GM20000 (cell line): ENCODE measurements at regions not wholly inside any gene's neighbourhood (a gene's known extent, or its start where the extent isn't known, plus 50 kb on each side); places are given as distances from the start of the nearest gene placed in this dataset.

Experiments used
- DNase-seq: peaks from one replicate; pipeline ENCODE4 v3.0.0; 2012; ENCODE audit warnings: low spot score
- TF ChIP-seq, protein P1 (sequence below): IDR thresholded peaks from 2 replicates; pipeline ENCODE4 v1.5.1; 2012; ENCODE audit warnings: mild to moderate bottlenecking, control low read depth; ENCODE audit errors: extremely low read depth, missing control alignments

DNA sequence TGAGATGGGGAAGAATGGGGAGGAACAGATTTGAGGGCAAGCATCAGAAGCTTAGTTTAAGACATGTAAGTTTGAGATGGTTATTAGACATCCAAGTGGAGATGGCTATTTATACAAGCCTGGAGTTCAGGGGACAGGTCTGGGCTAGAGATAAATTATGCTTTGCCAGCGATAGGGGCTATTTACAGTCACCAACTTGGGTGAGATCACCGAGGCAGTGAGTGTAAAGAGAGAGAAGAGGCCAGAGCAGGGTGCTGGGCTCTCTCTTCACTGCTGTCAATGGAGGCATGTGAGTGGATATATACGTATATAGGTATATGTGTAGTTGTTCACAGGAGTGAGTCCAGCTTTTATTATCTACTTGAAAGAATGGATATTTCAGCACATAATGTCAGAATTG, 81.0 kb downstream of the QPCT start:
- TF ChIP-seq, protein P1, sequence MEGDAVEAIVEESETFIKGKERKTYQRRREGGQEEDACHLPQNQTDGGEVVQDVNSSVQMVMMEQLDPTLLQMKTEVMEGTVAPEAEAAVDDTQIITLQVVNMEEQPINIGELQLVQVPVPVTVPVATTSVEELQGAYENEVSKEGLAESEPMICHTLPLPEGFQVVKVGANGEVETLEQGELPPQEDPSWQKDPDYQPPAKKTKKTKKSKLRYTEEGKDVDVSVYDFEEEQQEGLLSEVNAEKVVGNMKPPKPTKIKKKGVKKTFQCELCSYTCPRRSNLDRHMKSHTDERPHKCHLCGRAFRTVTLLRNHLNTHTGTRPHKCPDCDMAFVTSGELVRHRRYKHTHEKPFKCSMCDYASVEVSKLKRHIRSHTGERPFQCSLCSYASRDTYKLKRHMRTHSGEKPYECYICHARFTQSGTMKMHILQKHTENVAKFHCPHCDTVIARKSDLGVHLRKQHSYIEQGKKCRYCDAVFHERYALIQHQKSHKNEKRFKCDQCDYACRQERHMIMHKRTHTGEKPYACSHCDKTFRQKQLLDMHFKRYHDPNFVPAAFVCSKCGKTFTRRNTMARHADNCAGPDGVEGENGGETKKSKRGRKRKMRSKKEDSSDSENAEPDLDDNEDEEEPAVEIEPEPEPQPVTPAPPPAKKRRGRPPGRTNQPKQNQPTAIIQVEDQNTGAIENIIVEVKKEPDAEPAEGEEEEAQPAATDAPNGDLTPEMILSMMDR, result no peak
- no peak for DNase-seq

GRCh38 chr2:37427241-37427640, 82.8 kb downstream of the QPCT start:
- TF ChIP-seq, protein P1, result no peak
- DNase-seq, result no peak

GRCh38 chr2:37436323-37436722, 91.9 kb downstream of the QPCT start:
- DNase-seq, result no peak
- TF ChIP-seq, protein P1, result no peak

- TF ChIP-seq, protein P1, result no peak
These were observed 94.8 kb downstream of the QPCT start for GRCh38 chr2:37439131-37439642.

DNA sequence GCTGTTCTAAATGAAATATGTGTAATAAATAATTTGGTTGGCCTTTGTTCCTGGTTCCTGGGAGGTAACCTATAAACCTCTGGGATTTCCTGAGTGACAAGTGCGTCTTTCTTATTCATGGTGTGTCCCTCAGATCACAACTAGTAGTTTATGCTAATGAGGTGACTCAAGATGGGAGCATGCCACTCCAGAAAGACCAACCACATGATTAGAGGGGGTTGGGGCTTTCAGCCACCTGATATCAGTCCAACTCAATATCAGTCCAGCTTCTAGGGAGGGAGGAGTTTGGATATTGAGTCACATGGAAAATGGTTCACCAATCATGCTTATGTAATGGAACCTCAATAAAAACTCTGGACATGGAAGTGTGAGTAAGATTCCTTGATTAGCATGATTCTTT, 96.6 kb downstream of the QPCT start:
- DNase-seq, result no peak
- TF ChIP-seq, protein P1, result no peak

More at GRCh38 chr2:37439131-37439642, 94.8 kb downstream of the QPCT start:
- no peak for DNase-seq

DNA sequence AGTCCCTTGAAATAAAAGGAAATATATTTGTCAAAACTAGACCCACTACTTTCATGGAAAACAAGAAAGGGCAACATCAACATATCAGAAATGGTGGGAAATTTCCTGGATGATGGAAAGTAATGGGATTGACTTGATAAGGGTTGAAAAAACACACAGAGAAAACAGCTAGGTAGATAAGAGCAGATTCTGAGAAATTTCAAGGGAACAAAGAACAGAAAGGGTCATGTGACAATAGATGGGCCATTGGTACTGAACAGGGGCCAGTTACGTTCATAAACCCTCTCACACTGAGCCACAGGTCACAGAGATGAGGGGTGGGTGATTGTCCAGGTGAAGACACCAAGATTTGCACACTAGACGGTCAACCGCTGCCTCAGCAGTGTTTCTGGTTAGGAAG, 98.7 kb downstream of the QPCT start:
- TF ChIP-seq, protein P1, result peak; percentile 0
- no peak for DNase-seq

GRCh38 chr2:37447446-37447845, 103.0 kb downstream of the QPCT start:
- TF ChIP-seq, protein P1, result no peak
- no peak for DNase-seq
